Activated naive CD8-positive, alpha-beta T cell treated with anti-CD3 and anti-CD28 coated beads for 36 hours (primary cell): ENCODE measurements at regions not wholly inside any gene's neighbourhood (a gene's known extent, or its start where the extent isn't known, plus 50 kb on each side); places are given as distances from the start of the nearest gene placed in this dataset.

Experiments used
- DNase-seq: peaks from one replicate; pipeline ENCODE4 v3.0.0; 2021
- H3K27ac Mint-ChIP-seq: one replicate; pipeline ENCODE4 v1.8.0; 2022; ENCODE audit warnings: mild to moderate bottlenecking, moderate library complexity, mixed read lengths
- H3K27me3 Mint-ChIP-seq: one replicate; pipeline ENCODE4 v1.8.0; 2022; ENCODE audit warnings: mild to moderate bottlenecking, mixed read lengths
- H3K36me3 Mint-ChIP-seq: one replicate; pipeline ENCODE4 v1.8.0; 2021; ENCODE audit warnings: mild to moderate bottlenecking, mixed read lengths
- H3K4me1 Mint-ChIP-seq: one replicate; pipeline ENCODE4 v1.8.0; 2021; ENCODE audit warnings: mixed read lengths
- H3K4me3 Mint-ChIP-seq: one replicate; pipeline ENCODE4 v1.8.0; 2022; ENCODE audit warnings: mild to moderate bottlenecking, moderate library complexity, mixed read lengths
- H3K9me3 Mint-ChIP-seq: one replicate; pipeline ENCODE4 v1.8.0; 2022; ENCODE audit warnings: mixed read lengths

DNA sequence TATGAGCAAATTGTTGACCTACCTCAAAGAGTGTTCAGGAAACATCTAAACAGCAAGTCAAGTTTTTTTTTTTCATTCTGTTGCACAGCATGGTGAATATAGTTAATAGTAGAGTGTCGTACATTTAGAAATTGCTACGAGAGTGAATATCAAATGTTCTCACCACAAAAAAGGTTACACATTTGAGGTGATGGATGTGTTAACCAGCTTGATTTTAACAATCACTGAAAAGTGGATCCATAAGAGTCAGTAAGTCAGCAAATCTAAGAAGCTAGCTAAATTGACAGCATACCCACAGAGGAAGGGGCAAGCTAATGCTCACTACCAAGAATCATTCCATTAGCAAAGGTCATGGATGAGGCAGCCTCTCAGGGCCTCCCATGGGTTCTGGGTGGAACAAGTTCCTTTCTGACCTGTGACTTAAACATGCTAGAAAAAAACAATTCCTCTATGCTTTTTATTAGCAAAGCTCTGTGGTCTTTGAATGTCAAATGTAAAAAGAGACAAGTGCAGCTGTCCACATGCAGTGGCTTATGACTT, 235.4 kb upstream of the CCDC179 start:
- H3K9me3 Mint-ChIP-seq, result no peaks in the 10 kb centered on the region
- H3K4me1 Mint-ChIP-seq, result no peaks in the 10 kb centered on the region
- no peak for DNase-seq
- no peaks in the 10 kb centered on the region for H3K36me3 Mint-ChIP-seq
- no peaks in the 10 kb centered on the region for H3K27me3 Mint-ChIP-seq
- H3K27ac Mint-ChIP-seq, result no peak overlapping the region
- H3K4me3 Mint-ChIP-seq, result no peak overlapping the region

DNA sequence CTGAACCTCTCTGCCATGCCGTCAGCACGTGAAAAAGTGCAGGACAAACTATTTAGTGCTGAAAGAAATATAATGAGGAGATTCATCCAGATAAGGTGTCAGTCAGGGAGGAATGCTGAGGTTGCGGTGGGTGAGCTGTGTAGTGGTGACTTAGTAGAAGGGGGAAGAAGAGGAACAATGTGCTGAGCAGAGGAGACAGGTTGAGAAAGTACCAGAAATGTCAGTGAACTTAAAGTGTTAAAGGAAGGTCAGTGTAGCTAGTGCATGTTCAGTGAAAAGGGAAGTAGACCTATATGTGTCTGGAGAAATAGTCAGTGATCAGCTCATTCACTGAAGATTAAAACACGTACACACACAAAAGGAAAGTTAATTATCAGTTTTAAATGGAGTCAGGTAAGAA, 237.6 kb upstream of the CCDC179 start:
- Mint-ChIP-seq H3K36me3 (no peaks in the 10 kb centered on the region), H3K27ac (no peak overlapping the region), H3K27me3 (no peaks in the 10 kb centered on the region), H3K4me1 (no peaks in the 10 kb centered on the region), H3K9me3 (no peaks in the 10 kb centered on the region), H3K4me3 (no peak overlapping the region)
- no peak for DNase-seq

DNA sequence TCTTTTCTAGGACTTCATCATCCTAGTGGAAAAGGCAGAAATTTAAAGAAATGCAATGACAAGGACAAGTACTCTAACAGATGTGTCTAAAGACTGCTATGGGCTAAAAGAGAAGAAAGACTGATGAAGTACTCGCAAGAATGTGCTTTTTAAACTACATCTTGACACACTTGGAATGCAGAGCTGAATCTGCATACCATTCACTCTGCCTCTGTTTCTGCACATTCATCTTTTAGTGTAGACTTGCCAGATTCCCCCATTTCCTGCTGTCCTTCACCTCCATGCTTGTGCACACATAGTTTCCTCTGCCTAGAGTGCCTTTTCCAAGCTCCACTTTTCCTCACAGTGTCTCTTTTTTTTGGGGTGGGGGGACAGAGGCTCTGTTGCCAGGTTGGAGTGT, 239.0 kb upstream of the CCDC179 start:
- Mint-ChIP-seq H3K27ac (no peak overlapping the region), H3K9me3 (no peaks in the 10 kb centered on the region), H3K36me3 (no peaks in the 10 kb centered on the region), H3K27me3 (no peaks in the 10 kb centered on the region), H3K4me3 (no peak overlapping the region), H3K4me1 (no peaks in the 10 kb centered on the region)
- DNase-seq, result no peak

DNA sequence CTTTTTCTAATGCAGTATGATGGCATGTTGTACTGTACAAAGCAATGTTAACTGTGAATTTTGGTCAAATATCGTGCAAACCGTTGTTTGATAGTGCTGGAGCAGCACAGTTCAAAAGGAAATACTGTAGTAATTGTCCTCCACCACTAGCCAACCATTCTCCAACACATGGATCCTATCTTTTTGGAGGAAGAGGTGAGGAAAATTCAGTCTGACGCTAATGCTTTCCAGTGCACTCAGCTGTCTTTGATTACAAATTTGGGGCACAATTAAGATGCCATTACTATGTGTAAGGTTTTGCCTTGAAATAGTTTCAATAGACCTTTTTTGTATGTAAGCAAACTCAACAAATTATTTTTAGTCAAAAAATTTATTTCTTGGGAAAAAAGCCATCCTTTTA, 240.5 kb upstream of the CCDC179 start:
- Mint-ChIP-seq H3K4me1 (no peaks in the 10 kb centered on the region), H3K36me3 (no peaks in the 10 kb centered on the region), H3K4me3 (no peak overlapping the region), H3K9me3 (no peaks in the 10 kb centered on the region), H3K27ac (no peak overlapping the region), H3K27me3 (no peaks in the 10 kb centered on the region)
- no peak for DNase-seq

DNA sequence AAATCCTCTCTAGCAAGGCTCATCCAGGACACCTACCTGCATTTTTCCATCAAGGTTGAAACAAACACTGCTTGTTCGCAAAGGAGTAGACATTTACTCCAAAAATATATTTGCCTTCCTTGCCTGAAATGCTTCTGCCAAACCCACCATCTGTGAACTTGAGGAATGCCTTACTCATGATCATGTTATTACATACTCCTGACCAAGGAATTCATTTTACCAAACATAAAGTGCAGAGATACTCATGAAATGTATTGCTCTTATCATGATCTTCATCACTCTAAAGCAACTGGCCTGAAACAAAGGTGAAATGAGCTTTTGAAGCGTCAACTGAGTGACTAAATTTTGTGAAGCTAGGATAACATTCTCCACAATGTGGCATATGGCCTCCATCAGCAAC, 243.1 kb upstream of the CCDC179 start:
- Mint-ChIP-seq H3K4me1 (no peaks in the 10 kb centered on the region), H3K4me3 (no peak overlapping the region), H3K36me3 (no peaks in the 10 kb centered on the region), H3K9me3 (no peaks in the 10 kb centered on the region), H3K27me3 (no peaks in the 10 kb centered on the region), H3K27ac (no peak overlapping the region)
- DNase-seq, result no peak

DNA sequence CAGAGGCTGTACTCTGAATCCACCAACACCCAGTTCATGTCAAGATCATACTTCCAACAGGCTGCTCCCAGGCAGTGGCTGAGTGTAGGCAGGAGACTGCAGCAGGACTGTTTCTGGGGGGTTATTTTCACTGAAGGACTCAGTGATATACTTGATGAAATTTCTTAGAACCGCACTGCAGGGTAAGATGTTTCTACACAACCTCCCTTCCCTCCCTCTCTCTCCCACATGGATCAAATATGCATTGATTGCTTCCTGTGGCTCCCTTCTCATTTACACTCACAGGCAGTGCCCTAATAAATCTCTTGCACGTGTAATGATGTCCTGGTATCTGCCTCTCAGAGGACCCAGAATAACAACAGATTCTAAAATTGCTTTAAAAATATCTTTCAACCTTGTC, 251.3 kb upstream of the CCDC179 start:
- Mint-ChIP-seq H3K4me1 (no peaks in the 10 kb centered on the region), H3K4me3 (no peak overlapping the region), H3K36me3 (no peaks in the 10 kb centered on the region), H3K27ac (no peak overlapping the region), H3K9me3 (no peaks in the 10 kb centered on the region), H3K27me3 (no peaks in the 10 kb centered on the region)
- DNase-seq, result no peak

DNA sequence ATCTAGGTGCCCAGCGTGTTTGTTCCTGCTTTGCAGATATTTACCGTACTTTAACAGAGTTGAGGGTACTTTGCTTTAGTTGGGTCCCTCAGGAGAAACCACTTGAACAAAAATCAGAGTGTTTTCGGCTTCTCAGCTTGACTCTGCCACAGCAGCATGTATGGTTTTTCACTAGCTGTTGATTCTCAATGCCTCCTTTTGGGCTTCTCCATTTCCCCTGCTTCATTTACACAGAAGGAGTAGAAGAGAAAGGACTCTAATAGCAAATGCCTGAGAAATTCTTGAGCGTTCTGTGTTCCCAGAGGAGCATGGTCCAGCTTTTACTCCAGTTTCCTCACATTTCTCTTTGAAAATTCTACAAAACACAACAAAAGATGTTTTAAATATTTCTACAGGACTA, 252.1 kb upstream of the CCDC179 start:
- no peak overlapping the region for H3K27ac Mint-ChIP-seq
- H3K4me1 Mint-ChIP-seq, result no peaks in the 10 kb centered on the region
- peaks cover 4% of the 10 kb centered on the region for H3K9me3 Mint-ChIP-seq
- no peak overlapping the region for H3K4me3 Mint-ChIP-seq
- no peaks in the 10 kb centered on the region for H3K36me3 Mint-ChIP-seq
- no peaks in the 10 kb centered on the region for H3K27me3 Mint-ChIP-seq
- no peak for DNase-seq

DNA sequence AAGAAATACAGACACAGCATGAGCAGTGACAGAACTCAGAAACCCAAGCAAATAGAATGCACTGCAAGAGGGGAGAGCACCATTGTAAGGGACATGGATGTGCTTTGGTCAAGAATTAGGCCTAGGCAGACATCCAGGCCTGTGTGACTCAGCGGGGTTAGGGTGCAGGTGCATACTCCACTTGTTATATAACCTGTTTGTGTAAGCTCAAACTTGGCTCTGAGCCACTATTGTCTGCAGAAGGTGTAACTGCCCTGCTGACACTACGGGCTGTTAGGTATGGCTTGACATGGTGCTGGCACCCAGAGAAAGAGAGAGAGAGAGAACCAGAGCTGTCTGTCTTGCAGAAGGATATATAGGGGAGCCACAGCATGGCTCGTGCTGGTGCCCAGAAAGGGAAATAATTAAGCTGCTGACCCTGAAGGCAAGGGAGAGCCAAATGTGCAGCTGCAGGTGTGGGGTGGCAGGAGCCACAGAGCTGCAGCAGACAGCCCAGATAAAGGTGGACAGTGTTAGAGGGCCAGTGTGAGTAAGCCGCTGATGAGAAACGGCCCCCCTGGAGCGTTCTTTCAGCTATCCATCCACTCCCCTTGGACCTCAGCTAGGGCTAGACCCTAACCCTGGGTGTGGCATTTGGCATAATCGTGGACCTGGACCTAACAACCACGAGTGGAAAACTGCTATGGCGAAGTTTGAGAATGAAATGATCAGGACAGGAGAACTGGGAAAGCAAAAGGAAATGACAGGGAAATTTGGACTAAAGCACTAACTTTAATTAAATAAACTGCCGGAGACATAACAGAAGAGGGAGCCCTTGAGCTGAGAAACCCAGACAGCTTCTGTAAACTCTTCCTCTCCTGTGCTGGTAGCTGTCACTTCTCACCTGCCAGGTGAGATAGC, 253.0 kb upstream of the CCDC179 start:
- Mint-ChIP-seq H3K9me3 (peaks cover 4% of the 10 kb centered on the region), H3K27me3 (no peaks in the 10 kb centered on the region), H3K36me3 (no peaks in the 10 kb centered on the region), H3K27ac (no peak overlapping the region), H3K4me3 (no peak overlapping the region), H3K4me1 (no peaks in the 10 kb centered on the region)
- DNase-seq, result no peak

DNA sequence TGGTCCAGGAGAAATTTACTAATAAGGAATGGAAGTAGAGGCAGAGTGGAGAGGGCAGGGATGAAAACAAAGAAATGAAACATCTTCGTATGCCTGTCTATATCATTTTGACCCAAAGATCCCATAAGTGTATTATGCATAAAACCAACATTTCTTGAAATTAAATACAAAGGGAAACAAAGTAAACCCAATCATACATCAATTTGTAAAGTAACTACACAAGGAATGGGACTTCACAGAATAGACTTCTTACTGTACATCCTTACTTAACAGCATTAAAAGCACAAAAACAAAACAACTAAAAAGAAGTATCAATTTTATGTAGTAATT, 253.6 kb upstream of the CCDC179 start:
- H3K4me1 Mint-ChIP-seq, result no peaks in the 10 kb centered on the region
- no peak overlapping the region for H3K4me3 Mint-ChIP-seq
- H3K9me3 Mint-ChIP-seq, result peaks cover 4% of the 10 kb centered on the region

DNA sequence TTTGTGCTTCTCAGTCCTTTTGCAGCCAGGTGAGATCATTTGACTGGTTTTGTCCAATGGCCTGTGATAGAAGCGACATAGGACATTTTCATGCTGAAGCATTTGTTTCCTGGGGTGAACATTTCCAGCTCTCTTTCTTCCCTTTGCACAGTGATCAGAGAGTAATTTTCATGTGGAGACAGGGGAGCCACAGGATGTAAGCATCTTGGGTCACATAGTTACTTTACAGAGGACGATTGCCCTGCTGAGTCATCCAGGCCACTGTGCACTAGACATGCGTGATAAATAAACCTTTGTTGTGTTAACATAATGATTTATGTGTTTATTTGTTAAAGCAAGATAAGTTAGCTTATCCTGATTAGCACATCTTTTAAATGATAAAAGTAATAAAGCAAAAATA, 263.5 kb upstream of the CCDC179 start:
- no peak for DNase-seq
- Mint-ChIP-seq H3K4me3 (no peak overlapping the region), H3K36me3 (no peaks in the 10 kb centered on the region), H3K9me3 (no peaks in the 10 kb centered on the region), H3K27me3 (no peaks in the 10 kb centered on the region), H3K4me1 (no peaks in the 10 kb centered on the region), H3K27ac (no peak overlapping the region)

More for the DNA sequence above, 253.6 kb upstream of the CCDC179 start:
- no peaks in the 10 kb centered on the region for H3K36me3 Mint-ChIP-seq
- no peak for DNase-seq
- H3K27me3 Mint-ChIP-seq, result no peaks in the 10 kb centered on the region
- no peak overlapping the region for H3K27ac Mint-ChIP-seq

DNA sequence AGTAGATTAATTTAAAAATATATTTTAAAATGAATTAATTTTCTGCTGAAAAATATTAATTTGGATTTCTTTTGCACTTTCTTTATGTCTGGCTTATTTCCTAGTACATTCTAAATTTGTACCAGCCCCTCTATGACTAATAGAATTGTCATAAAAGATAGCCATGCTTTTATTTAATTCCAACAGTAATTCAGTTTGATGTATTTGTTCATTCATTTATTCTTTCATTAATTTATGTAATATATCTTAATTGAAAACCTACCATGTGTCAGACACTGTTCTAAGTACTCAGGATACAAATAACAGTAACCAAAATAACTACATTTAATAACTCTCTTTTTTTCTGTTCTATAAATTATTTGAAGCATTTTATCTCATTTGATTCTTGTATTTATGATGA, 264.0 kb upstream of the CCDC179 start:
- no peak for DNase-seq
- no peaks in the 10 kb centered on the region for H3K36me3 Mint-ChIP-seq
- no peaks in the 10 kb centered on the region for H3K27me3 Mint-ChIP-seq
- no peaks in the 10 kb centered on the region for H3K9me3 Mint-ChIP-seq
- no peak overlapping the region for H3K4me3 Mint-ChIP-seq
- H3K27ac Mint-ChIP-seq, result no peak overlapping the region
- H3K4me1 Mint-ChIP-seq, result no peaks in the 10 kb centered on the region

DNA sequence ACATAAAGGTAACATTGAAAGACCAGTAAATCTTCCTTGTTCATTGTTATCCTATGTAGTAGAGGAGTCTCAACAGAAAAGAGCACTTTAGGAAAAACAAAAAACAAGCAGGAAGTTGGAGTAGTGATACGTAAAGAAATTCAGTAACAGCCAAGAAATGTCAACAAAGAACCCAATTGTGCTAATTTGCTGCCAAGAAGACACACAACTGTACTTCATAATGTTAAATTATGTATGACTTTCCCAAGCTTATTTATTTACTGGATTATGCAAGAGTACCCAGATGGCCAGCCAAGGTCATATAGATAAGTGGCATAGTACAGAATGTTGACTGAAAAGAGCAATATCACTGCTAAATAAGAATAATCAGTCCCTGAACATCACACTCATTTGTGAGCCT, 264.7 kb upstream of the CCDC179 start:
- Mint-ChIP-seq H3K4me1 (no peaks in the 10 kb centered on the region), H3K9me3 (no peaks in the 10 kb centered on the region), H3K4me3 (no peak overlapping the region), H3K27me3 (no peaks in the 10 kb centered on the region), H3K27ac (no peak overlapping the region), H3K36me3 (no peaks in the 10 kb centered on the region)
- DNase-seq, result no peak

DNA sequence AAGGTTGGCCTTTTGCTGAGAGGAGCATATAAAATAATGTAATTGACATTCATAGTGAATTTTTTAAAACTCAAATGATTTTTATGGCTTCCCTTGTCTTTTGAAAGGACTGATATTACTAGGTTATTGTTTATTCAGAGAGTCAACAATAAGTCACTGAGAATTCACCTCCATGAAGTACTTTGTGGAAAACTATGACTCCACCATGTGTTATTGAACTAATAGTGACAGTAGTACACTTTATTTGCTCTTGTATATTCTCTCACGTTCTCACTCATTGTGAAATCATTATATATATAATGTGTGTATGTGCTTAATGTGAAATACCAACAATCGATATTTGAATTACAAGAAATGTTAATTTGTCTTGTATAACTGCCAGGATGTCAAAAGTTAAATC, 267.4 kb upstream of the CCDC179 start:
- no peaks in the 10 kb centered on the region for H3K27me3 Mint-ChIP-seq
- H3K36me3 Mint-ChIP-seq, result no peaks in the 10 kb centered on the region
- no peak for DNase-seq
- H3K9me3 Mint-ChIP-seq, result peaks cover 9% of the 10 kb centered on the region
- H3K4me1 Mint-ChIP-seq, result no peaks in the 10 kb centered on the region
- no peak overlapping the region for H3K27ac Mint-ChIP-seq
- no peak overlapping the region for H3K4me3 Mint-ChIP-seq

DNA sequence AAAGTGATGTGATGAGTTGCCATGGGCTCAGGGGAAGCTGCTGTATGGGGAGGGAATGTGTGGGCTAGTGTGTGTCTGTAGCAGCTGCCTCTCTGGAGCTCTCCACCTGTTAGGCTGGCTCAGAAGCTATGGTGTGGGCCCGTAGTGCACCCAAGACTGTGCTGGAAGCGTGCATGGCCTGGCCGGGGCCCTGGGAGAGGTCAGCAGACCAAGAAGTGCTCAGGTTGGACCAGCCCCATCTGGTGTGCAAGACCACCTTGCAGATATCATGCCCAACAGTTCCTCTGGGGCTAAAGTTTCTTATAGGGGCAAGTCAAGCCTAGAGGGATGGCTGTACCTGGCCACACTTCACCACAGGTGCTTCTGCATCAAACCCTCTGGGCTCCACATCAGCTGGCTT, 274.4 kb upstream of the CCDC179 start:
- Mint-ChIP-seq H3K27ac (no peak overlapping the region), H3K4me1 (no peaks in the 10 kb centered on the region), H3K9me3 (peaks cover 15% of the 10 kb centered on the region), H3K27me3 (no peaks in the 10 kb centered on the region), H3K36me3 (no peaks in the 10 kb centered on the region), H3K4me3 (no peak overlapping the region)
- DNase-seq, result no peak

DNA sequence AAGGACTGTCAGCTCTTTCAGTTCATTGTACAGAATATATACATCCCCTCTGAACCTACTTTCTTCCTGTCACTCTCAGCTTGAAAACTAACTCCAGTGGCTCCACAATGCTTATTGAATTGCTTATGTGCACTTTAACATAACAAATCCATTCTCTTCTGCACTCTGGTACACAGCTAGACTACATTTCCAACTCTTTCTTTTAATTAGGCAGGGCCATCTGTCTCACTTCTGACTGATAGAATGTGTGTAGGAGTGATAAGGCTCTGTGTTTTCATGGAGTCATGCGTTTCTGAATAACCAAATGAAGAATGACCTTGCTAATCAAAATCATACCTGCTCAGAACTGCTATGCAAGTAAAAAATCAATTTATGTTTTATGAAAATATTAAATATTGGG, 278.5 kb upstream of the CCDC179 start:
- H3K27ac Mint-ChIP-seq, result no peak overlapping the region
- no peak overlapping the region for H3K4me3 Mint-ChIP-seq
- no peaks in the 10 kb centered on the region for H3K27me3 Mint-ChIP-seq
- H3K4me1 Mint-ChIP-seq, result no peaks in the 10 kb centered on the region
- H3K36me3 Mint-ChIP-seq, result no peaks in the 10 kb centered on the region
- H3K9me3 Mint-ChIP-seq, result no peaks in the 10 kb centered on the region
- DNase-seq, result no peak

DNA sequence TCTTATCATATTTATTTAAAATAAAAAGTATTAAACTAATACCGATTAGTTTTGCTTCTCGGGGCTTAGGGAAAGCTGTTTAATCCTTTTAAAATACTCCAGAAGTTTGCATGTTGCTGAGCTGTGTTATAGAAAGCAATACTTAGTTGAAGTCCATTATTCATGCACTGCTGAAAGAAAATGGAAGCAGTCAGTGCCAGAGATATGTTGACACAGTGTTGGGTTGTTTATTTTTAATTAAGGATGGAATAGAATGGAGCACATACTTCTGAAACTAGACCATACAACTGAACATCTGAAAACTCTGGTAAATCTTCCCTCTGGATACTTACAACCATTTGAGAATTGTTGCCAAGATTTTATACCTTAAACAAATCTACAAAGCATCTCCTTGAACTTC, 282.7 kb upstream of the CCDC179 start:
- H3K4me1 Mint-ChIP-seq, result no peaks in the 10 kb centered on the region
- no peaks in the 10 kb centered on the region for H3K9me3 Mint-ChIP-seq
- no peak overlapping the region for H3K27ac Mint-ChIP-seq
- H3K27me3 Mint-ChIP-seq, result no peaks in the 10 kb centered on the region
- H3K36me3 Mint-ChIP-seq, result no peaks in the 10 kb centered on the region
- no peak overlapping the region for H3K4me3 Mint-ChIP-seq
- DNase-seq, result no peak
